ENCODE measurements at regions not wholly inside any gene's neighbourhood (a gene's known extent, or its start where the extent isn't known, plus 50 kb on each side); places are given as distances from the start of the nearest gene placed in this dataset.

DNA sequence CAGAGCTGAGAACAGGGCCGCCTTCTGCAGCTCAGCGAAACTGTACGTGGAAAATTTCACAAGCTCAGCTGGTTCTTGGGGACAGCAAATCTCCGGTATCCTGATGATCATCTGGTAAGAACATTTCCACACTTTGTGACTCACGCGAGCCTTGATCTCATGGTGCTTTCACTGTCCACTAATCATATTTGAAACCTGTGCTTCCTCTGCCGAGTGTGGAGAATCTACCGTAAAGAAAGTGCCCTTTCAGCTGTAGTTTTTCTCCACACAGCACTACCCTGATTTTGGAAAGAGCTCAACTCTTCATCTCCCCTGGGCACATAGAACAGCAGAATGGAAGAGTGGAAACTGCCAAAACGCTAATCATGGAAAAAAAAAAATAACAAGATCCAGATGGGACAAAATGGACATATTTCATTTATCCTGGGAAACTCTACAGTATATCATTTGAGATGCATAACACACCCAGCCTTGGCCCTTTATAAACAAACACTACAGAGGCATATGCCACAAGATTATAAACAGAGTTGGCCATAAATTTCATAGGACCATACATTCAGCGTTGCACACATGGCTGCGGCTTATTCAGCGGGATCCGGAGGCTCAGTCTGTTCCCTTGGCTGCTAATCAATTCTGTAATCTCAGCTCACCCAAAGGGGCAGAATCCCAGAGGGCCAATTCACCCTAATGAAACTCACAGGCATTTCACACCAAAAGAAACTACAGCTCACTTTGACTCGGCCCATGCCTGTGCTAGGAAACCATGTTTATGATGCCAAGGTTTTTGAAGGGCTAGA is 434.5 kb downstream of the HDGFL1 start:
- DNase-seq (ENCODE audit: low spot score) (no peak), ATAC-seq (ENCODE audit: low FRiP score) (no peak)
- TF ChIP-seq, protein P1, sequence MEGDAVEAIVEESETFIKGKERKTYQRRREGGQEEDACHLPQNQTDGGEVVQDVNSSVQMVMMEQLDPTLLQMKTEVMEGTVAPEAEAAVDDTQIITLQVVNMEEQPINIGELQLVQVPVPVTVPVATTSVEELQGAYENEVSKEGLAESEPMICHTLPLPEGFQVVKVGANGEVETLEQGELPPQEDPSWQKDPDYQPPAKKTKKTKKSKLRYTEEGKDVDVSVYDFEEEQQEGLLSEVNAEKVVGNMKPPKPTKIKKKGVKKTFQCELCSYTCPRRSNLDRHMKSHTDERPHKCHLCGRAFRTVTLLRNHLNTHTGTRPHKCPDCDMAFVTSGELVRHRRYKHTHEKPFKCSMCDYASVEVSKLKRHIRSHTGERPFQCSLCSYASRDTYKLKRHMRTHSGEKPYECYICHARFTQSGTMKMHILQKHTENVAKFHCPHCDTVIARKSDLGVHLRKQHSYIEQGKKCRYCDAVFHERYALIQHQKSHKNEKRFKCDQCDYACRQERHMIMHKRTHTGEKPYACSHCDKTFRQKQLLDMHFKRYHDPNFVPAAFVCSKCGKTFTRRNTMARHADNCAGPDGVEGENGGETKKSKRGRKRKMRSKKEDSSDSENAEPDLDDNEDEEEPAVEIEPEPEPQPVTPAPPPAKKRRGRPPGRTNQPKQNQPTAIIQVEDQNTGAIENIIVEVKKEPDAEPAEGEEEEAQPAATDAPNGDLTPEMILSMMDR (IDR thresholded peaks at IDR 0.05) = no peak

DNA sequence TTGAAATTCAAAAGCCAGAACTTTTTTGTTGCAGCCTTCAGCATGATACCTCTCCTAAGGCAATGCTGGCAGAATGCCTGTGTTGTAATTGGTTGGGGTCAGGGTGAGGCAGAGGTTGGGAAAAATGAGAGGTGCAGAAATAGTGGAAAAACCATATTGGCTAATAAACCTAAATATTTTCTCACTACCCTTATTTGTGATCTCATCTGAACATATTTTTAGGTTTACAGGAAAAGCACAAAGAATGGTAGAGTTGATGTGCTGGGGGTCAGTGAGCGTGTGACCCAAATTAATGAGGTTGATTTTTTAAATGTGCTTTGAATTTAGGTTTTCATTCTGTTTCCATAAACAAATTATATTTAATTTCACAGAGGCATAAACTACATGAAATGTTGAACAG is 437.3 kb downstream of the HDGFL1 start:
- no peak for DNase-seq (ENCODE audit: low spot score)
- no peak for ATAC-seq (ENCODE audit: low FRiP score)
- TF ChIP-seq, protein P1 (IDR thresholded peaks at IDR 0.05) = no peak

DNA sequence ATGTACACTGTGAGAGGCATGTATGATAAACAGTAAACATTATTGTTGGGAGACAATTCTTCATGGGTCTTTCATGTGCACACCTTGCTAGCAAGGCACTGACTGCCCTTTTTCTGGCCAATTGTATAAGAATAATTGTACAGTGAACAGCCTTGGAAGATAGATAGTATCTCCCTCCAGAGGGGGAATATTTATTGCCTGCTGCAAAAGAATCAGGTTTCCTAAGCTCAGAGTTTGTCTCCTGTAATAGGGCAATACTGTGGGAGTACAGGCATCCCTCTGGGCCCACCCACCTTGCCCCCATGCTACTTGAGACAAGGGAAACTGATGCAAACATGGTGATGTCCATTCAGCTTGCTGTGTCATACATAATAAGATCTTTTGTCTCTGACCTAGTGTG is 442.2 kb downstream of the HDGFL1 start:
- ATAC-seq (ENCODE audit: low FRiP score) (no peak), DNase-seq (ENCODE audit: low spot score) (no peak)
- TF ChIP-seq, protein P1 (IDR thresholded peaks at IDR 0.05) = no peak

DNA sequence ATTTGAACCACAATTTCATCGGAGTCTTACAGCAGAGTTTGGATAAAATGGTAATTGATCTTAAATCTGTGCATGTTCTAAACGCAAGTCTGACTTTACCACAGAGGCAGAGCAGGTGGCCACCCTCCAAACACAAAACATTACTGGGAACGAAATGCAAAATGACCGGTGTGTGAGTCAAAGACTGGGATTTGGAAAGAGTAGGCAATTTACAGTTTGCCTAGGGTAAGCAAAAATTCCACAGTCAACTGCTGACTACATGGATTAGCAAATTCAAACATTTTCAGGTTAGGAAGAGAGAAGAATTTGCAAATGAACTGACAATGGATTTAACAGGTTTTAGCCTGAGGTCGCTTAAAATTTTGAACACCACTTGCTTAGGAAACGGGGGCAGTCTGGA is 444.4 kb downstream of the HDGFL1 start:
- TF ChIP-seq, protein P1 (IDR thresholded peaks at IDR 0.05) = no peak
- no peak for ATAC-seq (ENCODE audit: low FRiP score)

DNA sequence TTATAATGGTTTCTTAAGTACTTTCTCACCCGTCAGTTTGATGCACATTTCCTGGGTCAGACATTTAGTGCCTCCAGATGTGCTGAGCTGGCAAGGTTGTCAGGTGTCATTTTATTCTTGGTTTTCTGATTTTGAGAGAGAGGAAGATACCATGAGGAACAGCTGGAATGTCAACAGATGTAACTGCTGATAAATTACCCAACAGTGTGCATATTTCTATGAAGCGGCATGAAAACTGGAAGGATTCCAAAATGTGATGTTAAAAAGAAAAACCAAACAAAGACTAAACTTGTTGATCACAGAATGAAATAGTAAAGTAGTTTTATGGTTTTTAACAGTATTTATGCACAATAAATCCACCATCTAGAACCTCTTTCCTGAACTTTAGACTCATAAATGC is 447.3 kb downstream of the HDGFL1 start:
- ATAC-seq (ENCODE audit: low FRiP score) (no peak), DNase-seq (ENCODE audit: low spot score) (no peak)
- TF ChIP-seq, protein P1 (IDR thresholded peaks at IDR 0.05) = no peak

More for the DNA sequence above, 444.4 kb downstream of the HDGFL1 start:
- no peak for DNase-seq (ENCODE audit: low spot score)

DNA sequence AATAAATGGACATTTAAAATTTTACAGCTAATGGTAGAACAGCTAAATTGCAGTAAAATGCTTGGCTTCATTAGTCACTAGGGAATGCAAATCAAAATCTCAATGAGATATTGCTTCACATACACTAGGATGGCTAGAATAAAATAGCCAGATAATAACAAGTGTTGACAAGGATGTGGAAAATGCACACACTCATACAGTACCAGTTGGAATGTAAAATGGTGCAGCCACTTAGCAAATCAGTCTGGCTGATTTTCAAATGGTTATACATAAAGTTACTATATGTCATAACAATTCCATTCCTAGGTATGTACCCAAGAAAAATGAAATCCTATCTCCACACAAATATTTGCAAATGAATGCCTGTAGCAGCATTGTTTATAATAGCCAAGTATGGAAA is 452.1 kb downstream of the HDGFL1 start:
- no peak for ATAC-seq (ENCODE audit: low FRiP score)

More for the DNA sequence above, 452.1 kb downstream of the HDGFL1 start:
- TF ChIP-seq, protein P1 (IDR thresholded peaks at IDR 0.05) = no peak
- DNase-seq (ENCODE audit: low spot score) = no peak
